ENCODE measurements at regions not wholly inside any gene's neighbourhood (a gene's known extent, or its start where the extent isn't known, plus 50 kb on each side); places are given as distances from the start of the nearest gene placed in this dataset.

GRCh38 chr2:608297-608696, 68.9 kb downstream of the TMEM18 start:
- DNase-seq (ENCODE audit: low read depth, low spot score): no peak
- H3K4me1 ChIP-seq (ENCODE audit: control insufficient read depth, insufficient read depth, low read length): no peaks in the 10 kb centered on the region
- H3K36me3 ChIP-seq (ENCODE audit: control insufficient read depth in 2 of 2, insufficient read depth in 2 of 2, low read length in 1 of 2): no peaks in the 10 kb centered on the region
- no peak overlapping the region for H3K27ac ChIP-seq (ENCODE audit: control insufficient read depth, insufficient read depth)
- no peaks in the 10 kb centered on the region for H3K27me3 ChIP-seq (replicated peaks in 1 of 2; ENCODE audit: control insufficient read depth in 2 of 2, insufficient read depth in 2 of 2, low read length in 1 of 2)
- H3K4me3 ChIP-seq: no peak overlapping the region
- POLR2A ChIA-PET: no interaction called here
- H4K20me1 ChIP-seq (ENCODE audit: control insufficient read depth, insufficient read depth): no peaks in the 10 kb centered on the region
- in situ Hi-C loops (cut with MboI) (no loop called here), intact Hi-C loops (cut with micrococcal nuclease; ENCODE audit: unreplicated experiment) (no loop called here)
- FAIRE-seq: no peak
- no peak for ATAC-seq
- RAD21 ChIA-PET (ENCODE audit: unreplicated experiment): no interaction called here
- no peaks in the 10 kb centered on the region for H3K79me2 ChIP-seq (ENCODE audit: control insufficient read depth, insufficient read depth, low read length)
- SMC1A ChIA-PET (ENCODE audit: uncharacterized antibody, unreplicated experiment): no interaction called here
- no peak for TF ChIP-seq CUX1 (IDR thresholded peaks at IDR 0.05; ENCODE audit: insufficient replicate concordance, low read depth, low read length)
- no peak for TF ChIP-seq POLR2AphosphoS5 (IDR thresholded peaks at IDR 0.05; ENCODE audit: low read length)
- no peak for TF ChIP-seq NR2C1 (IDR thresholded peaks at IDR 0.05)
- no peak for TF ChIP-seq SRF (IDR thresholded peaks at IDR 0.05; ENCODE audit: low read depth in 2 of 2, low read length in 2 of 2)
- TF ChIP-seq FOXK2 (IDR thresholded peaks at IDR 0.05): no peak
- TF ChIP-seq NR2C2 (IDR thresholded peaks at IDR 0.05; ENCODE audit: borderline replicate concordance, control insufficient read depth, insufficient read length, low read depth): no peak
- no peak for TF ChIP-seq SP1 (IDR thresholded peaks at IDR 0.05; ENCODE audit: low read depth, low read length)
- TF ChIP-seq RB1 (IDR thresholded peaks at IDR 0.05; ENCODE audit: borderline replicate concordance): no peak
- WGBS (ENCODE audit: insufficient coverage, insufficient replicate concordance, low lambda C conversion rate, missing lambda C conversion rate): 14% methylated on average over 6 of the region's 6 CpGs
- CTCF ChIA-PET: no interaction called here
- H3K4me2 ChIP-seq (ENCODE audit: control insufficient read depth, insufficient read depth): no peak overlapping the region
- BruUV-seq (replicated peaks): no TSS peak
- H3K9me3 ChIP-seq (replicated peaks; ENCODE audit: control insufficient read depth, insufficient read depth, low read length): no peaks in the 10 kb centered on the region; the same call in 2 of the 3 replicates
- no peak overlapping the region for H2AFZ ChIP-seq (ENCODE audit: control insufficient read depth, low read depth, low read length)
- H3K9ac ChIP-seq (ENCODE audit: control insufficient read depth, insufficient read depth, low read length): no peak overlapping the region

Data from GM12878 (cell line).